Adrenal gland (tissue), 5 donors: ENCODE measurements at regions not wholly inside any gene's neighbourhood (a gene's known extent, or its start where the extent isn't known, plus 50 kb on each side); places are given as distances from the start of the nearest gene placed in this dataset.

Experiments
- CTCF ChIP-seq, 6 experiments: fragments of 450-650 bp in 4 of 6; fragments of 200-600 bp in 2 of 6; sonication (generic) in 1 of 6; IDR thresholded peaks; 1 replicate in 5 of 6; 2 replicates in 1 of 6; pipeline versions ENCODE4 v1.5.1 to v1.8.0; 2016 to 2021; ENCODE audit warnings: antibody characterized with exemption in 6 of 6, mild to moderate bottlenecking in 2 of 6, moderate library complexity in 1 of 6
- POLR2A ChIP-seq, 2 donors: fragments of 450-650 bp; IDR thresholded peaks; one replicate each; pipeline ENCODE4 v1.6.1; 2017; ENCODE audit warnings: antibody characterized with exemption in 2 of 2, mild to moderate bottlenecking in 2 of 2, moderate library complexity in 1 of 2
- donor health status: DM: no; HTN: no; CAD: no.

GRCh38 chr2:21268878-21269224 is 145.1 kb downstream of the TDRD15 start:
- TF ChIP-seq CTCF (IDR thresholded peaks at IDR 0.05) (no peak), POLR2A (IDR thresholded peaks at IDR 0.05) (no peak)
